ENCODE measurements at regions not wholly inside any gene's neighbourhood (a gene's known extent, or its start where the extent isn't known, plus 50 kb on each side); places are given as distances from the start of the nearest gene placed in this dataset.

DNA sequence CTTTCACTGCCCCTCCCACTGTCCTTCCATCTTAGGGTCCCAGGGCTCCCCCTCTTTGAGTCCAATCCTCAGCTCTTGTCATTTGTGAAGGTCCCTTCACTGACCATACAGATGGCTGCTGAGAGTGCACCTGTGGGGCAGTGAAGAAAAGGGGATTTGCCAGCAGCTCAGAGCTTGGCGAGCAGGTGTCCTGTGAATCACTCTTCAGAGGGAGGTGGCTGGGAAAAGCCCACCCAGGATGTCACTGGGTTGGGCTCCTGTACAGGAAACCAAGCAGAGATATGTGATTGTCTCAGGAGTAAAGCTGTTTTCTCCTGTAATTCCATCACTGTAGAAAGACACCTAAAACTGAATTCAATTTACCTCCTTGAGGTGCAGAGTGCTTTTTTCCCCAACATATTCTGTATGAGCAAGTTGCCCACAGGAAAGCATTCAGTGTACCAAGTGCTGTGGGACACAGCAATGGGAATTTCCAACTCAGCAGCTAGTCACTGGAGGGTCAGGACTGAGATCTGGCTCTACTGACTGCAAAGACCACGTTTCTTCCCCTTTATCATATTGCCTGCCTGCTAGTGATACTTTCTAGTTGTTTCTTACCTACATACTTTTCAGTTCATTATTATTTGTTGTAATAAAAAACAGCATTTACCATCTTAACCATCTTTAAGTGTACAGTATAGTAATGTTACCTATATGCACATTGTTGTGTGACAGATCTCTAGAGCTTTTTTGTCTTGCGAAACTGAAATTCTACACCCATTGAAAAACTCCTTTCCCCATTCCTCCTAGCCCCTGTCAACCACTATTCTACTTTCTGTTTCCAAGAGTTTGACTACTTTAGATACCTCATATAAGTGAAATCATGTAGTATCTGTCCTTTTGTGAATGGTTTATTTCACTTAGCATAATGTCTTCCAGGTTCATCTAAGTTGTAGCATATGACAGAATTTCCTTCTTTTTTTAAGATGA is 239.1 kb downstream of the TSN start:
- in situ Hi-C loops (cut with MboI) = no loop called here
- no peak overlapping the region for H3K4me3 ChIP-seq
- TF ChIP-seq EZH2phosphoT487 (IDR thresholded peaks at IDR 0.05; ENCODE audit: insufficient read depth, low read depth) (no peak), EZH2 (IDR thresholded peaks at IDR 0.05; ENCODE audit: insufficient read depth, poor library complexity, severe bottlenecking) (no peak)
- peaks cover 5% of the 10 kb centered on the region; the same call in 1 of the 2 replicates for H3K4me1 ChIP-seq (ENCODE audit: insufficient read depth)
- 0 out of 2 replicates have a peak, but pooled peaks cover 2% of the 10 kb centered on the region for H3K79me2 ChIP-seq (ENCODE audit: insufficient read depth)
- no peaks in the 10 kb centered on the region for H3K27me3 ChIP-seq (replicated peaks; ENCODE audit: insufficient read depth)
- no peaks in the 10 kb centered on the region for H3K9me2 ChIP-seq (ENCODE audit: insufficient read depth)
- H3K4me2 ChIP-seq (ENCODE audit: unreplicated experiment) = no peak overlapping the region
- DNase-seq = no peak
- 67 to 77% methylated on average over 3 of the region's 3 CpGs for WGBS, 2 experiments (ENCODE audit: low coverage in 1 of 2, low lambda C conversion rate in 2 of 2, missing lambda C conversion rate in 2 of 2)
- no peaks in the 10 kb centered on the region for H3F3A ChIP-seq (ENCODE audit: insufficient read depth)
- no peak overlapping the region for H3K27ac ChIP-seq
- no peaks in the 10 kb centered on the region for H4K20me1 ChIP-seq (ENCODE audit: insufficient read depth)
- no peak overlapping the region for H2AFZ ChIP-seq
- H3K9me3 ChIP-seq (ENCODE audit: low read depth) = no peaks in the 10 kb centered on the region
- H3K36me3 ChIP-seq (ENCODE audit: low read depth) = no peaks in the 10 kb centered on the region
- no peak overlapping the region for H3K9ac ChIP-seq

DNA sequence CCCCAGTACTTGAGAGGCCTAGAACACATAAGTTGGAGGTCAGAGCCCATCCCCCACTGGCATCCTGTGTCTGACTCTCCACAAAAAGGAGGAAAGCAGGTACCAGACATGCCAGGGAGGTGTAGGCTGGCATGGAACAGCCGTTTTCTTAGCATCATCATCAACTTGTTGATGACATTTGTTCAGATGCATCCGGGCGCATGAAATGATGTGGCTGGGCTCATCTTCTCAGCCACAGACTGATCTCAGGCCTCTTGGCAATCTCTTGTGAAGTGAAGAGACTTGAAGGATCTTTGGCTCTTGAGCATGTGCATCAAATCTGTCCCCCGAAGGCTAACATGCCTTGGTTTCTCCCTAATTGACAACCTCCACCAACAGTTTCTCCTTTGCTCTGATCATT is 243.3 kb downstream of the TSN start:
- no peak overlapping the region for H3K4me3 ChIP-seq
- no peaks in the 10 kb centered on the region for H3K27me3 ChIP-seq (replicated peaks; ENCODE audit: insufficient read depth)
- H3K4me1 ChIP-seq (ENCODE audit: insufficient read depth) = peaks cover 5% of the 10 kb centered on the region; the same call in 1 of the 2 replicates
- H3K36me3 ChIP-seq (ENCODE audit: low read depth) = no peaks in the 10 kb centered on the region
- no peak for DNase-seq
- no peak overlapping the region for H2AFZ ChIP-seq
- H3K9me2 ChIP-seq (ENCODE audit: insufficient read depth) = no peaks in the 10 kb centered on the region
- H3K4me2 ChIP-seq (ENCODE audit: unreplicated experiment) = no peak overlapping the region
- no peaks in the 10 kb centered on the region for H3K9me3 ChIP-seq (ENCODE audit: low read depth)
- H3K9ac ChIP-seq = no peak overlapping the region
- H3K27ac ChIP-seq = no peak overlapping the region
- H4K20me1 ChIP-seq (ENCODE audit: insufficient read depth) = no peaks in the 10 kb centered on the region
- TF ChIP-seq EZH2 (IDR thresholded peaks at IDR 0.05; ENCODE audit: insufficient read depth, poor library complexity, severe bottlenecking) (no peak), EZH2phosphoT487 (IDR thresholded peaks at IDR 0.05; ENCODE audit: insufficient read depth, low read depth) (no peak)
- no peaks in the 10 kb centered on the region for H3K79me2 ChIP-seq (ENCODE audit: insufficient read depth)
- in situ Hi-C loops (cut with MboI) = no loop called here
- no peaks in the 10 kb centered on the region for H3F3A ChIP-seq (ENCODE audit: insufficient read depth)
- 39 to 45% methylated on average over 4 of the region's 4 CpGs for WGBS, 2 experiments (ENCODE audit: low coverage in 1 of 2, low lambda C conversion rate in 2 of 2, missing lambda C conversion rate in 2 of 2)

DNA sequence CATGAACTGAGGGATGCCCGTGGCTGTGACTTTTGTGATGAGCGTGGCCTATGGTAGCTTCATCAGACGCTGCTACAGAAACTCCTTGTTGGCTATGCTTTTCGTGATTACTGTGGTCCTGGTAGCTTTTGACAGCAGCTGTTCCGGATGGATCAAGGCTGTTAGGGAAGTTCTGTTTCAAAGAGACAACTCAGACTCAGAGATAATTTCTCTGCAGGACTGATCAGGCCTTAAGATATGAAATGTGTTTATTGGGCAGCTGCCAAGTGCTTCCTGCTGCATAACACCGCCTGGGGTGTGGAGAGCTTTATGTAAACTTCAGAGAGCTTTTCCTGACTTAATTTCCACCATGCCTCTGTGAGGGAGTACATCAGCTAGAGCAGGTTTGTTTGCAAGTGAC is 243.8 kb downstream of the TSN start:
- Histone ChIP-seq H3K9ac (no peak overlapping the region), H3K27ac (no peak overlapping the region), H3K79me2 (ENCODE audit: insufficient read depth) (no peaks in the 10 kb centered on the region), H3K4me1 (ENCODE audit: insufficient read depth) (peaks cover 5% of the 10 kb centered on the region; the same call in 1 of the 2 replicates), H3K27me3 (replicated peaks; ENCODE audit: insufficient read depth) (no peaks in the 10 kb centered on the region), H3K9me2 (ENCODE audit: insufficient read depth) (no peaks in the 10 kb centered on the region), H3K9me3 (ENCODE audit: low read depth) (no peaks in the 10 kb centered on the region), H3K36me3 (ENCODE audit: low read depth) (no peaks in the 10 kb centered on the region), H3F3A (ENCODE audit: insufficient read depth) (no peaks in the 10 kb centered on the region), H3K4me3 (no peak overlapping the region), H4K20me1 (ENCODE audit: insufficient read depth) (no peaks in the 10 kb centered on the region), H2AFZ (no peak overlapping the region), H3K4me2 (ENCODE audit: unreplicated experiment) (no peak overlapping the region)
- WGBS, 2 experiments (ENCODE audit: low coverage in 1 of 2, low lambda C conversion rate in 2 of 2, missing lambda C conversion rate in 2 of 2) = 31 to 34% methylated on average over 6 of the region's 6 CpGs
- TF ChIP-seq EZH2phosphoT487 (IDR thresholded peaks at IDR 0.05; ENCODE audit: insufficient read depth, low read depth) (no peak), EZH2 (IDR thresholded peaks at IDR 0.05; ENCODE audit: insufficient read depth, poor library complexity, severe bottlenecking) (no peak)
- peak; percentile 42 for DNase-seq
- in situ Hi-C loops (cut with MboI) = no loop called here

- Histone ChIP-seq H3K4me1 (ENCODE audit: insufficient read depth) (peaks cover 5% of the 10 kb centered on the region; the same call in 1 of the 2 replicates), H3K79me2 (ENCODE audit: insufficient read depth) (no peaks in the 10 kb centered on the region), H3K27me3 (replicated peaks; ENCODE audit: insufficient read depth) (no peaks in the 10 kb centered on the region), H3K4me3 (no peak overlapping the region), H3K4me2 (ENCODE audit: unreplicated experiment) (no peak overlapping the region), H3K27ac (no peak overlapping the region), H2AFZ (no peak overlapping the region), H4K20me1 (ENCODE audit: insufficient read depth) (no peaks in the 10 kb centered on the region), H3K9me3 (ENCODE audit: low read depth) (no peaks in the 10 kb centered on the region), H3K9me2 (ENCODE audit: insufficient read depth) (no peaks in the 10 kb centered on the region), H3F3A (ENCODE audit: insufficient read depth) (no peaks in the 10 kb centered on the region), H3K9ac (no peak overlapping the region), H3K36me3 (ENCODE audit: low read depth) (no peaks in the 10 kb centered on the region)
- in situ Hi-C loops (cut with MboI) = no loop called here
- DNase-seq = no peak
- TF ChIP-seq EZH2phosphoT487 (IDR thresholded peaks at IDR 0.05; ENCODE audit: insufficient read depth, low read depth) = no peak
- no peak for TF ChIP-seq EZH2 (IDR thresholded peaks at IDR 0.05; ENCODE audit: insufficient read depth, poor library complexity, severe bottlenecking)
- WGBS, 2 experiments (ENCODE audit: low coverage in 1 of 2, low lambda C conversion rate in 2 of 2, missing lambda C conversion rate in 2 of 2) = 83 to 89% methylated on average over 21 of the region's 21 CpGs
Observed at GRCh38 chr2:122000556-122001340, 245.3 kb downstream of the TSN start.
